RWPE2 (cell line): ENCODE measurements at regions not wholly inside any gene's neighbourhood (a gene's known extent, or its start where the extent isn't known, plus 50 kb on each side); places are given as distances from the start of the nearest gene placed in this dataset.

Experiments
- ATAC-seq: fragments of 200-7000 bp; cut with Tn5 transposase; 3 replicates; pipeline ENCODE4 v1.9.1; 2021; ENCODE audit warnings: low read depth
- DNase-seq: peaks from one replicate; pipeline ENCODE4 v3.0.0-alpha.2; 2020; ENCODE audit warnings: low spot score
- H3K27ac ChIP-seq: fragments of 450-650 bp; 2 replicates; pipeline ENCODE4 v1.5.1; 2017; ENCODE audit warnings: mild to moderate bottlenecking; ENCODE audit not compliant: poor library complexity, severe bottlenecking
- H3K27me3 ChIP-seq: fragments of 250-450 bp; sonication (Bioruptor Pico); 2 replicates; pipeline ENCODE4 v1.5.1; 2021; ENCODE audit warnings: mild to moderate bottlenecking, moderate library complexity; ENCODE audit not compliant: insufficient read depth, poor library complexity, severe bottlenecking
- H3K36me3 ChIP-seq: fragments of 250-450 bp; sonication (Bioruptor Pico); 2 replicates; pipeline ENCODE4 v1.5.1; 2020; ENCODE audit warnings: low read depth, mild to moderate bottlenecking, moderate library complexity
- H3K4me1 ChIP-seq: fragments of 250-450 bp; sonication (Bioruptor Pico); 2 replicates; pipeline ENCODE4 v1.5.1; 2021; ENCODE audit warnings: mild to moderate bottlenecking, moderate library complexity; ENCODE audit not compliant: insufficient read depth, poor library complexity, severe bottlenecking
- H3K4me3 ChIP-seq: fragments of 250-450 bp; sonication (Bioruptor Pico); 2 replicates; pipeline ENCODE4 v1.5.1; 2021; ENCODE audit warnings: mild to moderate bottlenecking, moderate library complexity; ENCODE audit not compliant: severe bottlenecking
- H3K9me3 ChIP-seq: fragments of 250-450 bp; sonication (Bioruptor Pico); 2 replicates; pipeline ENCODE4 v1.5.1; 2021; ENCODE audit warnings: mild to moderate bottlenecking, moderate library complexity; ENCODE audit not compliant: severe bottlenecking
- CTCF ChIP-seq: fragments of 450-650 bp; IDR thresholded peaks from one replicate; pipeline ENCODE4 v1.5.1; 2017; ENCODE audit warnings: mild to moderate bottlenecking, moderate library complexity; ENCODE audit not compliant: poor library complexity, severe bottlenecking

DNA sequence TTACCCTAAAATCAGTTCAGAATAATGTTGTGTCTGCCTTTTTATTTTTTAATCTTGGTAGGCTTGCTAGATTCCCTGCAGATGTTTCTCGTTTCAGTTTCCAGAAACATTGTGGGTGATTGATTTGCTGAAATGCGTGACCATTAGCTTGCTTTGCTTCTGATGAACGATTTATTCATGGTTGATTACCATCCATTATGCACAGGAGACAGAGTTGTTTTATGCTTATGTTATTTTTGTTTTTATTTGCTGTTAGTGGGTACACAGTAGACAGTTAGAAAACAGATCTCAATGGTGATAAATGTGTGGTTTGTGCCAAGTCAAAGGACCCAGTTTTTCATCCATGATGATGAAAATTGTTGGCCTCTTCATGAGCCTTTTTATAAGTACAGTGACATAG, 455.6 kb upstream of the BOD1L1 start:
- H3K4me1 ChIP-seq, result no peaks in the 10 kb centered on the region
- H3K4me3 ChIP-seq, result no peak overlapping the region
- TF ChIP-seq CTCF, result no peak
- ATAC-seq (no peak), DNase-seq (no peak)
- no peak overlapping the region for H3K27ac ChIP-seq
- no peaks in the 10 kb centered on the region for H3K36me3 ChIP-seq
- no peaks in the 10 kb centered on the region for H3K27me3 ChIP-seq
- H3K9me3 ChIP-seq, result no peaks in the 10 kb centered on the region

- Histone ChIP-seq H3K36me3 (no peaks in the 10 kb centered on the region), H3K27ac (no peak overlapping the region), H3K4me1 (no peaks in the 10 kb centered on the region), H3K4me3 (no peak overlapping the region), H3K27me3 (no peaks in the 10 kb centered on the region), H3K9me3 (no peaks in the 10 kb centered on the region)
- no peak for TF ChIP-seq CTCF
- no peak for DNase-seq
- ATAC-seq, result no peak
These were observed 457.1 kb upstream of the BOD1L1 start for GRCh38 chr4:14084598-14084997.

DNA sequence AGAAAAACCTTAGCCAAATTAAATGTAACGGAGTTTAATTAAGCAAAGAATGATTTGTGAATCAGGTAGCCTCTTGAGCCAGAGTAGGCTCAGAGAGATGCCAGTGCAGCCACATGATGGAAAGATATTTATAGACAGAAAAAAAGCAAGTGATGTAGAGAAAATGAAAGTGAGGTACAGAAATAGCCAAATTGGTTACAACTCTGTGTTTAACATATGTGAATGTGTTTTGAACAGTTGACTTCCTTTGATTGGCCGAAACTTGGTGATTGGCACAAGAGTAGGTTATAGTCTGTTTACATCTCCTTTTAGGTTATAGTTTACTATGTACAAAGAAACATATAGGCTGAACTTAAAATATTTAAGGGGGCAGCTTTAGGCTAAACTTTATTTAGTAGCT, 459.9 kb upstream of the BOD1L1 start:
- Histone ChIP-seq H3K27me3 (no peaks in the 10 kb centered on the region), H3K4me3 (no peak overlapping the region), H3K4me1 (no peaks in the 10 kb centered on the region), H3K27ac (no peak overlapping the region), H3K36me3 (no peaks in the 10 kb centered on the region), H3K9me3 (no peaks in the 10 kb centered on the region)
- no peak for ATAC-seq
- no peak for DNase-seq
- no peak for TF ChIP-seq CTCF

DNA sequence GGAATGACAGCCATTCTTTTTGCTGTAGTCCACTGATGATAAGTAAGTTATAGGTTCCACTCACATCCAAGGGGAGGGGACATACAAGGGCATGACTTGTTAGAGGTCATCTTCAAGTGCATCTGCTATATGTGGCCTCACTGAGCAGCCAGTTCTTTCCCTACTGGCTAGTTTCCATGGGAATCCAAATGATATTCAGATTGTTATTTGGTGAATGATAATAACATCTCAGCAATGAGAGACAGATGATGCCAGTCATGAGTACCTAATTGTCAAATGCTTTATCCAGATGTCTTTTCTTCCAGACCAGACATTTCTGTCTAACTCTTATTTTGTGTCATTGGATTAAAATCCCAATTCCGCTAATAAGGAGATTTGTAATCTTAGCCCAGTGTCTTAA, 460.4 kb upstream of the BOD1L1 start:
- no peak for DNase-seq
- ATAC-seq, result no peak

GRCh38 chr4:14091531-14091930, 464.0 kb upstream of the BOD1L1 start:
- H3K9me3 ChIP-seq, result no peaks in the 10 kb centered on the region
- no peak for ATAC-seq
- no peak for TF ChIP-seq CTCF

More for the DNA sequence above, 460.4 kb upstream of the BOD1L1 start:
- no peak for TF ChIP-seq CTCF
- Histone ChIP-seq H3K36me3 (no peaks in the 10 kb centered on the region), H3K27me3 (no peaks in the 10 kb centered on the region), H3K4me3 (no peak overlapping the region), H3K27ac (no peak overlapping the region), H3K9me3 (no peaks in the 10 kb centered on the region), H3K4me1 (no peaks in the 10 kb centered on the region)

More at GRCh38 chr4:14091531-14091930, 464.0 kb upstream of the BOD1L1 start:
- DNase-seq, result no peak
- H3K27me3 ChIP-seq, result no peaks in the 10 kb centered on the region
- H3K4me3 ChIP-seq, result no peak overlapping the region
- H3K27ac ChIP-seq, result no peak overlapping the region
- no peaks in the 10 kb centered on the region for H3K36me3 ChIP-seq
- H3K4me1 ChIP-seq, result no peaks in the 10 kb centered on the region
